GM21526 (cell line): ENCODE measurements at regions not wholly inside any gene's neighbourhood (a gene's known extent, or its start where the extent isn't known, plus 50 kb on each side); places are given as distances from the start of the nearest gene placed in this dataset.

Source experiments
- ATAC-seq: cut with Tn5 transposase; IDR thresholded peaks from one replicate; pipeline ENCODE4 v1.9.1; 2021; ENCODE audit warnings: moderate library complexity; ENCODE audit not compliant: unreplicated experiment, low FRiP score

- no peak for ATAC-seq
Measured at GRCh38 chr6:100184473-100184872, 190.4 kb upstream of the MCHR2 start.

- ATAC-seq = no peak
Measured at GRCh38 chr6:100182313-100182712, 188.3 kb upstream of the MCHR2 start.

- ATAC-seq = no peak
Measured at GRCh38 chr6:100181309-100181708, 187.3 kb upstream of the MCHR2 start.

- ATAC-seq = no peak
Measured at GRCh38 chr6:100179576-100179975, 185.6 kb upstream of the MCHR2 start.

GRCh38 chr6:100177956-100178355, 183.9 kb upstream of the MCHR2 start:
- no peak for ATAC-seq

- no peak for ATAC-seq
Measured at GRCh38 chr6:100176951-100177710, 183.1 kb upstream of the MCHR2 start.

GRCh38 chr6:100176311-100176950, 182.4 kb upstream of the MCHR2 start:
- ATAC-seq = no peak

GRCh38 chr6:100175814-100176310, 181.8 kb upstream of the MCHR2 start:
- no peak for ATAC-seq

GRCh38 chr6:100173211-100173610, 179.2 kb upstream of the MCHR2 start:
- ATAC-seq = no peak

- ATAC-seq = no peak
Measured at GRCh38 chr6:100172322-100172713, 178.3 kb upstream of the MCHR2 start.

GRCh38 chr6:100171533-100172321, 177.7 kb upstream of the MCHR2 start:
- peak; percentile 71 for ATAC-seq

GRCh38 chr6:100168148-100168547, 174.1 kb upstream of the MCHR2 start:
- no peak for ATAC-seq

- no peak for ATAC-seq
Measured at GRCh38 chr6:100167585-100167984, 173.6 kb upstream of the MCHR2 start.

- no peak for ATAC-seq
Measured at GRCh38 chr6:100166956-100167355, 172.9 kb upstream of the MCHR2 start.

- no peak for ATAC-seq
Measured at GRCh38 chr6:100165442-100165841, 171.4 kb upstream of the MCHR2 start.

GRCh38 chr6:100163035-100163434, 169.0 kb upstream of the MCHR2 start:
- ATAC-seq = no peak

GRCh38 chr6:100161782-100162365, 167.9 kb upstream of the MCHR2 start:
- ATAC-seq = no peak

GRCh38 chr6:100160930-100161329, 166.9 kb upstream of the MCHR2 start:
- ATAC-seq = no peak

GRCh38 chr6:100155141-100155540, 161.1 kb upstream of the MCHR2 start:
- no peak for ATAC-seq

- ATAC-seq = no peak
Measured at GRCh38 chr6:100153636-100154275, 159.7 kb upstream of the MCHR2 start.
